ENCODE measurements at regions not wholly inside any gene's neighbourhood (a gene's known extent, or its start where the extent isn't known, plus 50 kb on each side); places are given as distances from the start of the nearest gene placed in this dataset.
"Not testable (repeated sequence)": the region's sequence is repeated elsewhere in the genome, so short reads cannot be mapped to it uniquely, and the experiment has no call there.

DNA sequence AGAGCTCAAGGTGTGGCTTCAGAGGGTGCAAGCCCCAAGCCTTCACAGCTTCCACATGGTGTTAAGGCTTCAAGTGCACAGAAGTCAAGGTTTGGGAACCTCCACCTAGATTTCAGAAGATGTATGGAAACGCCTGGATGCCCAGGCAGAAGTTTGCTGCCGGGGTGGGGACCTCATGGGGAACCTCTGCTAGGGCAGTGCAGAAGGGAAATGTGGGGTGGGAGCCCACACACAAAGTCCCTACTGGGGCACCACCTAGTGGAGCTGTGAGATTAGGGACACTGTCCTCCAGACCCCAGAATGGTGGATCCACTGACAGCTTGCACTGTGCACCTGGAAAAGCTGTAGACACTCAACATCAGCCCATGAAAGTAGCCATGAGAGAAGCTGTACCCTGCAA, 99.6 kb upstream of the CLEC14A start:
- H3K27ac Mint-ChIP-seq; H3K4me3 Mint-ChIP-seq; H3K9me3 Mint-ChIP-seq (ENCODE audit: insufficient read depth); ATAC-seq; H3K36me3 Mint-ChIP-seq (ENCODE audit: low read depth); CTCF ChIA-PET; H3K4me1 Mint-ChIP-seq (ENCODE audit: low read depth); DNase-seq; POLR2A ChIA-PET; H3K27me3 Mint-ChIP-seq (ENCODE audit: low read depth): not testable (repeated sequence)

DNA sequence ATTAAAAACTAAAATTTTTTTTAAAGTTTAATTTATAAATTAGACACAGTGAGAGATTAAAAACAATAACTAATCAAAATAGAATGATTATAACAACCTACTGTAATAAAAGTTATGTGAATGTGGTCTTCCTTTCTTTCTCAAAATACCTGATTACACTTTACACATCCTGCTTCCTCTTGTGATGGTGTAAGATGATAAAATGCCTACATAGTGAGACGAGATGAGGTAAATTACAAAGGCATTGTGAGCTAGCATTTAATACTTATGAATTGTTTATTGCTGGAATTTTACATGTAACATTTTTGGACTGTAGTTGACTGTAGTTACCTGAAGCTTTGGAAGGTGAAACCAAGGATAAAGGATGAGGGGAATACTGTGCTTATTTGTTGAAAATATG, 94.2 kb upstream of the CLEC14A start:
- no peak for ATAC-seq
- ChIA-PET CTCF (no interaction called here), POLR2A (no interaction called here)
- Mint-ChIP-seq H3K27ac (no peak overlapping the region), H3K36me3 (ENCODE audit: low read depth) (no peaks in the 10 kb centered on the region), H3K4me3 (no peak overlapping the region), H3K9me3 (ENCODE audit: insufficient read depth) (no peaks in the 10 kb centered on the region), H3K4me1 (ENCODE audit: low read depth) (no peaks in the 10 kb centered on the region), H3K27me3 (ENCODE audit: low read depth) (no peaks in the 10 kb centered on the region)
- DNase-seq, result no peak

GRCh38 chr14:38342803-38343202, 86.9 kb upstream of the CLEC14A start:
- POLR2A ChIA-PET, result no interaction called here
- DNase-seq, result no peak
- ATAC-seq, result no peak
- H3K4me3 Mint-ChIP-seq, result no peak overlapping the region
- CTCF ChIA-PET, result no interaction called here
- no peaks in the 10 kb centered on the region for H3K27me3 Mint-ChIP-seq (ENCODE audit: low read depth)
- H3K9me3 Mint-ChIP-seq (ENCODE audit: insufficient read depth), result no peaks in the 10 kb centered on the region
- no peak overlapping the region for H3K27ac Mint-ChIP-seq
- no peaks in the 10 kb centered on the region for H3K4me1 Mint-ChIP-seq (ENCODE audit: low read depth)
- no peaks in the 10 kb centered on the region for H3K36me3 Mint-ChIP-seq (ENCODE audit: low read depth)

DNA sequence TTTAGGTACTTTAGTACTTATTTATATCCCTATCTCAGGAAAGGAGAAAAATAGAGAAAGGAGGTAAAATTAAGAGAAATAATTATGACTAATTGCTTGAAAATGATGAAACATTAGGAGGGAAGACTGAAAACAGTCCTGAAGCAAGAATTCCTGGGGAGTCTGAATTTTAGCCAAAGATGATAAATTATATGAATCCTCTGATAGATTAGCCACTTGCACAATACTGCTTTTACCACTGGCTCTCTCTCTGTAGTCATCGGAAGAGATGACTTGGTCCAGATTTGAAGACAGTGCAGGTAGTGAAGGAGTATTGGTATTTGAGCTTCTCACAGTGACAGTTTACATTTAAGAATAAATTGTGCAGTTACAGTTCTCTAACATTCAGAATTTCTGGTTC, 83.8 kb upstream of the CLEC14A start:
- Mint-ChIP-seq H3K4me3 (no peak overlapping the region), H3K4me1 (ENCODE audit: low read depth) (no peaks in the 10 kb centered on the region), H3K36me3 (ENCODE audit: low read depth) (no peaks in the 10 kb centered on the region), H3K27me3 (ENCODE audit: low read depth) (no peaks in the 10 kb centered on the region), H3K9me3 (ENCODE audit: insufficient read depth) (no peaks in the 10 kb centered on the region), H3K27ac (no peak overlapping the region)
- CTCF ChIA-PET, result no interaction called here
- ATAC-seq (no peak), DNase-seq (no peak)
- POLR2A ChIA-PET, result interaction anchor here (0.6 kb wide), 1 partner anchor 104 kb away, joined by 3 read pairs; no protein-coding TSS in a partner anchor

DNA sequence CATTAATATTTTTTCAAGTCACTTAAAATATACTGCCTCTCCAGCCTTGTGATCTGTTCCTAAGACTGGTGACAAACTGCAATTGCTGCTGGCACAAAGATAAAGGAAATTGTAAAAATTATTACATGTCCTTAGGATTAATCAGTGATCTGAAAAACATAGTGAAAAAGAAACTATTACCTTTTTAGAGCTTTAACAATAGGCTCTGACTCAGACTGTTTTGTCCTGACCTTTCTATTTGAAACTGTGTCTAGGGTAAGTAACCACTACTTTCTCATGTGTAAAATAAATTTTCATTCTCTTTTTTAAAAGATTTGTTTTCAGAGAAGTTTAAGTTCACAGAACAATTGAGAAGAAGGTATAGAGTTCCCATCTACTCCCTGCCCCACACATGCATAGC, 80.4 kb upstream of the CLEC14A start:
- H3K4me1 Mint-ChIP-seq (ENCODE audit: low read depth), result no peaks in the 10 kb centered on the region
- no peak overlapping the region for H3K27ac Mint-ChIP-seq
- H3K9me3 Mint-ChIP-seq (ENCODE audit: insufficient read depth), result no peaks in the 10 kb centered on the region
- no peaks in the 10 kb centered on the region for H3K27me3 Mint-ChIP-seq (ENCODE audit: low read depth)
- DNase-seq (no peak), ATAC-seq (no peak)
- ChIA-PET CTCF (no interaction called here), POLR2A (no interaction called here)
- H3K4me3 Mint-ChIP-seq, result no peak overlapping the region
- H3K36me3 Mint-ChIP-seq (ENCODE audit: low read depth), result no peaks in the 10 kb centered on the region

DNA sequence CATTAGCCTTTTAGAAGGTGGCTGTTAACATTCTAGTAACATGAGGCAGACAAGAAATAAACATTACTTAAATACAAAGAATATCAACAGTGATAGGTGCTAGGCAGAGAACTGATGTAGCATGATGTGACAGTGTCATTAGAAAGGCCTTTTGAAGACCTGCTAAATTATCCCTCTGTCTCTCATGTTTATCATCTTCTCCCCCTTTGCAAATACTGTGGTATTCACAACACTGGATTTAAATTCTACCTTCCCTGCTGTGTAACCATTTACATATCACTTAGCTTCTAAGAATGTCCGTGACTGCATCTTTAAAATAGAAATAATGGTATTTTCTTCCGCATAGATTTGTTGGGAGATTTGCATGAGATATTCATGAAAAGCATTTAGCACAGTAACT, 74.4 kb upstream of the CLEC14A start:
- no peak for DNase-seq
- Mint-ChIP-seq H3K27me3 (ENCODE audit: low read depth) (no peaks in the 10 kb centered on the region), H3K36me3 (ENCODE audit: low read depth) (no peaks in the 10 kb centered on the region), H3K4me1 (ENCODE audit: low read depth) (no peaks in the 10 kb centered on the region), H3K9me3 (ENCODE audit: insufficient read depth) (no peaks in the 10 kb centered on the region), H3K27ac (no peak overlapping the region), H3K4me3 (no peak overlapping the region)
- ChIA-PET CTCF (no interaction called here), POLR2A (no interaction called here)
- no peak for ATAC-seq

DNA sequence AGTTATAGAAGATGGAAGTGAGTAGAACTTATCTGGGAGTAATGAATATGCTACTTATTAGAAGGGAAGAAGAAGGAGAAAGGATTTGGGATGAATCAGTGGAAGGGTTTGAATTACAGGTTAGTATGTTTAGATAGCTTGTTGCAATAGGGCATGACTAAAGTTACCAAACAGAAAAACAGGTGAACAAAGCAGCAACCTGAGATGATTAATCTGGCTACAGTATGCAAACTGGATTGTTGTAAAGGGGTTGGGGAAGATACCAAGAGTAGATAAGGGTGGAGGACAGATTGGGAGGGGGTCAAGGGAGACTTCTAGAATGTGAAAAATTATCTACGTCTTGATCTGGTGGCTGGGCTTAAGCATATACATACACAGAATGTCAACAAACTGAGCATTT, 73.4 kb upstream of the CLEC14A start:
- no peak for DNase-seq
- POLR2A ChIA-PET, result no interaction called here
- ATAC-seq, result no peak
- no peaks in the 10 kb centered on the region for H3K27me3 Mint-ChIP-seq (ENCODE audit: low read depth)
- no peak overlapping the region for H3K27ac Mint-ChIP-seq
- CTCF ChIA-PET, result no interaction called here
- H3K4me1 Mint-ChIP-seq (ENCODE audit: low read depth), result no peaks in the 10 kb centered on the region
- no peaks in the 10 kb centered on the region for H3K36me3 Mint-ChIP-seq (ENCODE audit: low read depth)
- H3K4me3 Mint-ChIP-seq, result no peak overlapping the region
- no peaks in the 10 kb centered on the region for H3K9me3 Mint-ChIP-seq (ENCODE audit: insufficient read depth)

DNA sequence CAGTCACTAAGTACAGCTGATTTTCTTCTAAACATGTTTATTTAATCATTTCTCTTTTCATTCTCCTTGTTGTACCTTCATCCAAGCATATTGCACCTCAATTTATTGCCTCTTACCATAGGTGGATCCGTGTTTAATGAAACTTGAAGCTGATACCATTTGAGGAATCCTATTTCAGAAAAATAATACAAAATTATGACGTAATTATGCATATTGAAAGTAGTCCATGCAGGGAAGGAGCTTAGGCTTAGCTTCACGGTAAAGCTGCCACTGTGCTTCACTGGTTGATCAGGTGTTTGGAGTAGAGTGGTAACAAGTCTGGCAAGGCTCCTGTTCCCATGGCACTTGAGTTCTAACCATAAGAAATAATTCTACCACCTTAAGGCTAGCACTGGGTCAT, 61.0 kb upstream of the CLEC14A start:
- DNase-seq (no peak), ATAC-seq (no peak)
- Mint-ChIP-seq H3K27ac (no peak overlapping the region), H3K9me3 (ENCODE audit: insufficient read depth) (no peaks in the 10 kb centered on the region), H3K36me3 (ENCODE audit: low read depth) (no peaks in the 10 kb centered on the region), H3K4me1 (ENCODE audit: low read depth) (no peaks in the 10 kb centered on the region), H3K27me3 (ENCODE audit: low read depth) (no peaks in the 10 kb centered on the region), H3K4me3 (no peak overlapping the region)
- CTCF ChIA-PET, result no interaction called here
- POLR2A ChIA-PET, result no interaction called here

- ChIA-PET CTCF (no interaction called here), POLR2A (no interaction called here)
- H3K9me3 Mint-ChIP-seq (ENCODE audit: insufficient read depth), result no peaks in the 10 kb centered on the region
- ATAC-seq (no peak), DNase-seq (no peak)
- no peaks in the 10 kb centered on the region for H3K27me3 Mint-ChIP-seq (ENCODE audit: low read depth)
- no peak overlapping the region for H3K4me3 Mint-ChIP-seq
- no peaks in the 10 kb centered on the region for H3K36me3 Mint-ChIP-seq (ENCODE audit: low read depth)
- no peaks in the 10 kb centered on the region for H3K4me1 Mint-ChIP-seq (ENCODE audit: low read depth)
- H3K27ac Mint-ChIP-seq, result no peak overlapping the region
These were observed 55.8 kb upstream of the CLEC14A start for GRCh38 chr14:38311655-38312054.

GRCh38 chr14:38310420-38310995, 54.6 kb upstream of the CLEC14A start:
- H3K36me3 Mint-ChIP-seq (ENCODE audit: low read depth), result no peaks in the 10 kb centered on the region
- H3K27ac Mint-ChIP-seq, result no peak overlapping the region
- DNase-seq (no peak), ATAC-seq (no peak)
- H3K4me1 Mint-ChIP-seq (ENCODE audit: low read depth), result no peaks in the 10 kb centered on the region
- ChIA-PET CTCF (interaction anchor here (0.6 kb wide), 1 partner anchor 19 kb away, joined by 3 read pairs; no protein-coding TSS in a partner anchor), POLR2A (no interaction called here)
- H3K4me3 Mint-ChIP-seq, result no peak overlapping the region
- no peaks in the 10 kb centered on the region for H3K27me3 Mint-ChIP-seq (ENCODE audit: low read depth)
- no peaks in the 10 kb centered on the region for H3K9me3 Mint-ChIP-seq (ENCODE audit: insufficient read depth)

- POLR2A ChIA-PET, result no interaction called here
- ATAC-seq (no peak), DNase-seq (no peak)
- no peak overlapping the region for H3K27ac Mint-ChIP-seq
- no peaks in the 10 kb centered on the region for H3K36me3 Mint-ChIP-seq (ENCODE audit: low read depth)
- no peaks in the 10 kb centered on the region for H3K27me3 Mint-ChIP-seq (ENCODE audit: low read depth)
- CTCF ChIA-PET, result interaction anchor here (0.6 kb wide), 1 partner anchor 18 kb away, joined by 3 read pairs; no protein-coding TSS in a partner anchor
- H3K4me3 Mint-ChIP-seq, result no peak overlapping the region
- H3K9me3 Mint-ChIP-seq (ENCODE audit: insufficient read depth), result no peaks in the 10 kb centered on the region
- no peaks in the 10 kb centered on the region for H3K4me1 Mint-ChIP-seq (ENCODE audit: low read depth)
These were observed 53.8 kb upstream of the CLEC14A start for GRCh38 chr14:38309522-38310277.
